Fibroblast of skin of right quadriceps (primary cell): ENCODE measurements at regions not wholly inside any gene's neighbourhood (a gene's known extent, or its start where the extent isn't known, plus 50 kb on each side); places are given as distances from the start of the nearest gene placed in this dataset.

Experiments
- DNase-seq: peaks from one replicate; pipeline ENCODE4 v3.0.0-alpha.2; 2013

DNA sequence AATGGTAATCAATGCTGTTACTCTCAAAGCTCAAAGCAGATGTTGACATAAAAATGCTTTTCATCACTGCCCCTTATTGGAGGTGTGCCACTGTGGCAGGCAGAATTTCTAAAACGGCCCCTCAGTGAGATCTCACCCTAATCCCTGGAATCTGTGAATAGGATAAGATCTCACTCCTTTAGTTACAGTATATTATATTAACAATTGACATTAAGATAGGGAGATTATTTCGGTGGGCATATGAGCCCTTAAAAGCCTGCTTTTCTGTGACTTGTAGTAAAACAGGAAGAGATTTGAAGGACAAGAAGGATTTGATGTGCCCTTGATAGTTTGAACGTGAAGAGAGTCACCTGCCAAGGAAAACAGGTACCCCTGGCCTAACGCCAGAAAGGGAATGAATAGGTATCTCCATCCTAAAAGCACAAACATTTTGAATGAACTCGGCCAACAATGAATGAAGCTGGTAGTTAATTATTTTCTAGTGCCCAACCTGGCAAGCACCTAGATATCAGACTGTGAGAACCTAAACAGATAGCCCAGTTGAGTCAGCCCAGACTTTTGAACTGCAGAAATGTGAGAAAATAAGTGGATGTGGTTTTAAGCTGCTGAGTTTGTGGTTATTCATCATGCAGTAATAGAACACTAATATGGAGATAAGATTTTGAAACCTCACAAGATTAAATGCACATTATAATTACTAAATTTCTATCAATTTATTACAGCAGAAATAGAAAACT lies 881.6 kb downstream of the PCDH18 start:
- DNase-seq = peak; percentile 2

DNA sequence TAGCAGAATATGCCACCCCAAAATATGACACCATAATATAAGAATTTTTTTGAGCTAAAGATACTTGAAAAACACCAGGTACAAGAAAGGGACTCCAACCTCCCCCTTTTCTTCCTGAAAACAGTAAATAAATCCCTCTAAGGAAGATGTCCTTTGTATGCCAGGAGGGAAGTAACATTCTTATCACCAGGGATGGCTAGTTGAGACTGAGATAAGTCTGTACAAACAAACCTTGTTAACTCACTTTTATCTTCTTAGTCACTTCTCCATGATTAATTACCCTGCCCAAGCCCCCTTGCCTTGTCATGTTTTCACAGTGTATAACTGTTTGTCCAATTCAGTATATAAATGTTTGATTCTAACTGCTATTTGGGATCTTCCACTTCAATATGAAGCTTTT lies 888.0 kb downstream of the PCDH18 start:
- DNase-seq = no peak

DNA sequence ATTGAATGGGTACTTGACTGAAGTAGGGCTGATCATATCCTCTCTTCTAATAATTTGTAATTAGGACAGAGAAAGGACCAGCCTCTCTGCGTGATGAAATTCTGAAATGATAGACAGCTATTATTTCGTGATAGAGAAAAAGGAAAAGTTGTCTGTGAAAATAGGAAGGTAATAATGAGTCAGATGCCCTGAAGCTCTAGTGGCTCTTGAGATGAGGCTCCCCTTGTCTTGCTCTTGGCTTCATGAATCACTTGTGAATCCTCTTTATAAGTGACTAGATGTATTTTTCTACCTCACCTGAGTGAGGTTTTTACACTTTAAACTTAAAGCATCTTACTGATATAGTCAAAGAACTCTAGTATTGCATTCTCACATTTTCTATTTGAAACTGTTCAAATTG lies 888.9 kb downstream of the PCDH18 start:
- DNase-seq = no peak

DNA sequence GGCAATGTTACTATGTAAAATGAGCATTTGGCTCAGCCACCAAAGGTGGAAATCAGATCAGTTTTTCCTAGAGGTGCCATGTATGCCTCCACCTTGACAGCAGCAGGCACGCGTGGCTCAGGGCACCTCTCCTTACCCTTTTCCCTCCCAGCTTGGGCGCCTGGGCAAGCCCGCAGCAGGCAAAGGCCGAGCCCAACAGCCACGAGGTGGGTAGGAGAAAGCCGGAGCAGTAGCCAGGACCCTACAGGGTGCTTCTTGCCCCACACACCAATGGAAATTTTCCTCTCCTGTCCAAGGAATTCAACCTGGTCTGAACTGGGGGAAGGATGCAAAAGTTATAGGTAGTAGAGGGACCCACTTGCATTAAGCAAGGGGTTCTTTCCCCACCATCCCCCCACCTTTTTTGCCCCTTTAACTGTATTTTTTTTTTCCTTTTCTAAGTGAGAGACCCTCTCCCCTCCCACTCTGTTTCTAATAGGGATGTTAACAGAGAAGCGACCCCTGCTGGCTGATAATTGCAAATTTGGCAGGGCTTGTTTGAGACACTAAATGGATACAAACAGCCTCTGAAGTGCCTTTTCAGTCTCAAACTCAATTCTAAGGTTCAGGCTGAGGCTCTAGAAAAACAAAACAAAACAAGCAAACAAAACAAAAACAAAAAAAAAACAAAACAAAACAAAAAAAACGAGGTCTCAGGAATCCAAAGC lies 895.1 kb downstream of the PCDH18 start:
- peak; percentile 1 for DNase-seq

DNA sequence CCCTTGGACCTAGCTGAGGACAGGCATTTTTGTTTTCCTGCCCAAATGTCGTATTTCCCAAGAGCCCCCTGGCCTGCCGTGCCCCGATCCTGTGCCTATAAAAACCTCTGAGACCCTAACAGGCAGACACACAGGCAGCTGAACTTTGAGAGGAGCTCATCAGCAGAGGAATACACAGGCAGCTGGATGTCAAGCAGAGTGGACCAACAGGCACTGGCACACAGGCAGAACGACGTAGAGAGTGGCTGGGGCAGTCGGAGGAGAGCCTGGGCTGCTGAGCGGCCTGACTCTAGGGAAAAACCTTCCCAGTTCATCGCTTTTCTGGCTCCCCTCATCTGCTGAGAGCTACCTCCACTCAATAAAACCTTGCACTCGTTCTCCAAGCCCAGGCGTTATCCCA lies 896.1 kb downstream of the PCDH18 start:
- DNase-seq = no peak

DNA sequence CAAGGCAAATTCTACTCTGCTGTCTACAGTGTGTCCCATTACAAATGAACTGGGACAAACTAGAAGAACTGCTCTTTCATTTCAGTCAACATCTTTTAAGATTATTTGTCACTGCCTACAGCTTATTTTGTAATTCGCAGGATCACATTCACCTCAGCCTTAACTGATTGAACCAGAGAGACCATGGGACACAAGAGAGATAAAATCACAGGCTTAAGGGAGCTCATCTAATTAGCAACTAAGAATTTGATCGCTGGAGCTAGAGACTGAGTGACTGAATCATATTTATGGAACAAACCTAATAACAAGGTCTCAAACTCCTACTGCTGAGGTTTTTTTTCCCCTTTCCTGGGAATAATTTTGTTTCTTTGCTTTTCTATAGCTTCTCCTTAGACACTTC lies 898.2 kb downstream of the PCDH18 start:
- DNase-seq = no peak

DNA sequence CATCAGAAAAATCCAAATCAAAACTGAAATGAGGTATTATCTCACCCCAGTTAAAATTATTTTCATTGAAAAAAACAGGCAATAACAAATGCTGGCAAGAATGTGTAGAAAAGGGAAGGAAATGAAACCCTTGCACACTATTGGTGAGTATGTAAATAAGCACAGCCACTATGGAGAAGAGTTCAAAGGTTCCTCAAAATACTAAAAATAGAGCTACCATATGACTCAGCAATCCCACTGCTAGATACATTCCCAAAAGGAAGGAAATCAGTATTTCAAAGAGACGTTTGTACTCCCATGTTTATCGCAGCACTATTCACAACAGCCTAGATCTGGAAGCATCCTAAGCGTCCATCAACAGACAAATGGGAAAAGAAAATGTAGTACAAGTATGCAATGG lies 932.4 kb downstream of the PCDH18 start:
- DNase-seq = no peak

DNA sequence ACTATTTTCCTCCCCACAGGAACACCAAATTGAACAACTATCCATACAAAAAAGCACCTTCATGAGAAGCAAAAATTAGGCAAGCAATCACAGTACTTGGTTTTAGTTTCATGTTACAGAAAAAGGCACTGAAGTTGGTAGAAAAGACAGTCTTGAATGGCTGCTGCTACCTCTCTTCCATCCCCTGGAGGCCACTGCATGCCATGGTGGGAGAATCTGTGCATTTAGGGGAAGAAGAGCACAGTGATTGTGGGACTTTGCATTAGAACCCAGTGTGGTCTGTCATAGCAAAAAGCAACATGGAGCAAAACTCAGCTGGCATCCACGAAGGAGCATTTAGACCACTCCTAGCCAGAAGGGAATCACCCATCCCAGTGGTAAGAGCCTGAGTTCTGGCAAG lies 941.9 kb downstream of the PCDH18 start:
- DNase-seq = no peak

DNA sequence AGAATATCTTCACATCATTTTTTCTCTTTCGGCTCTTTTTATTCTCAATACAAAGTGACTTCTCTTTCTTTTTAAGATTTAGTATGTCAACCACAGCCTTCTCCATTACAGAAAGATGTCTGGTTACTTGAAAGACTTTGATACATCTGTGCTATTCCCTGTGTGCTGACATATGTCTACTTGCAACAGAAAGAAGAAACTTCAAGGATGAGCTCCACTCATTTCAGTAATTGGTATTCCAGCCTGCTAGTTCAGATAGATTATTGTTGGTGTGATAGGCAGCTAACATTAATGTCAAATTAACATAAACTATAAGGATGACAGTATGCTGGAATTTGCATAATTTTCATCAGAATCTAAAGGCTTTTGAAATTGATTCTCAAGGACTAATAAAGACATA lies 948.7 kb downstream of the PCDH18 start:
- no peak for DNase-seq

DNA sequence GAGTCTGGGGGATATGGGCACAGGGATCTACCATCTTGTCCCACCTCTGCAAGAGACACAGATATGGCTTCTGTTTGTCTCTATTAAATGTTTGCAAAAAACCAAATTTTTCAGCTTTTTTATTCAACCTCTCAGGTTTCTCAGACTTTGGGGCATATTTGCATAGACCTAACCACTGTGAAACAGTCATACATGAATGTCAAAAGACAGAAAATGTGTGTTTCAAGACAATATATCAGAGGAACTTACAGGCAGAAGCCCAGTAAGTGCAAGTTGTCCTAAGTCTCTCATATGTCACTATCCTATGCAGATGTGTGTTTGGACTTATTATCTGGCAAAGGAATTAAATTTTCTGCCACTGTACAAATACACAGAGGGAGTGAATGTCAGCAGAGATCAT lies 951.2 kb downstream of the PCDH18 start:
- no peak for DNase-seq

DNA sequence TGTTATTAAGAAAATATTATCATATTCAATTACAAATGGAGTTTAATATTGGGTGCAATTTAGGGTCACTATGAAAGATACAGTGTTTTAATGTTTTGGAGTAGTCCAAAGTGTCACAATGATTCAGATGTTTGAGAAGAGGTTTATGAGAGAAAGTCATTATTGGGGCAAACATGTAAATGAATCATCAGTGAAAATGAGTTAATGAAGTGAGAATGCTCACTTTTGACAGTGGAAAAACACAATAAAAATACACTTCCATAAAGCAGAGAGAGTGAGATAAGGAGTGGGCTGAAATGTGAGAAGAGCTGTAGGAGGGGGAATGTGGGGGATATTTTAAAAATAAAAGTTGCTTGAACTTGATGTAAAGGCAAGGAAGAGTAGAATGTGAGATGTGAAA lies 957.1 kb downstream of the PCDH18 start:
- no peak for DNase-seq

DNA sequence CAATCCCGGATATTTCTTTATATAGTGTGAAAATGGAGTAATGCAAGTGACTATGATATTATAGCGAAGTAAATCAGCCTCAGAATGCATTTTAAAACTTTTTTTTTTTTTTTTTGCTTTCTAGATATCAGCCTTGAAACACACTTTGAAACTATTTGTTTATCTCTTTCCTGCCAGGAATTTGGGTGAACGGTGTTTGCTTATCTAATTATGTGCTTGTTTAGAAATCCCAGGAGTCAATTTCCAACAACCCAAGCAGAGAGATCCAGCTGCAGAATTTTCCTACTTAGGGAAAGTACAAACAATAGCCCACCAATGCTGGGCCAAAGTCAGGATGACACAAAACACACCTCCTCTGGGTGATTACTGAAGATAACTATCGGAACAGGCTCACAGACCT lies 958.8 kb downstream of the PCDH18 start:
- no peak for DNase-seq

DNA sequence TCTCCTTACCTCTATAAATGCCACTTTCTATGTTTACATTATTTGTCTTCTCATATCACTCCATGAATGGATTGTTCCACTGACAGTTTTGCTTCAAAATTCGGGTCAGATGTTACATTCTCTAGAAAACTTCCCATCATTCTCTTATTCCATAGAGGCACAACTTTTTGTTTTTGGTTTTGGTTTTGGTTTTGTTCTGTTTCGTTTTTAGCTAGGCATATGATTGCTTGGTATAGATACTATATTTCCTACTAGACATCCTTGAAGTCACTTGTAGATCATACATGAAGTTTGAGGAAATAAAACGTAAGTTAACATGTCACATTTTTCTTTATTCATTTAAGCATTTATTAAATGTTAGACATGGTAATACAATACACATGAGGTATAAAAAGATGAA lies 961.0 kb downstream of the PCDH18 start:
- no peak for DNase-seq

DNA sequence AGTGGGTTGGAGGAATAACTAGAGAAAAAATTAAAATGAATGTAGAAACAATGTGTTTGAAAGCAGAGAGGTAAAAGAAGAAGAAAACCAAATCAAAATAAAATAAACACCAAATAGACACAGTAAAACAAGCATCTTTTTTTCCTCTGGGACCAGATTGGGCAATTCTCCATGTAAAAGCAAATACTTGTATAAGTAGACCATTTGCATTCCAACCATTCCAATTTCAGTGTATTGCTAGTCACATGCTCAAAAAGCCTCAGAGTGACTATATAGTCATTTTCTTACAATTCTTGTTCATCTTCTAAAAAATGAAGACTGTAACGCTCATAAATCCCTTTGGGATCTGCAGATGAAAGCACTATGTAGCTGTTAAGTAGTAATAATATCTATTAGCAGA lies 969.5 kb downstream of the PCDH18 start:
- DNase-seq = peak; percentile 70

DNA sequence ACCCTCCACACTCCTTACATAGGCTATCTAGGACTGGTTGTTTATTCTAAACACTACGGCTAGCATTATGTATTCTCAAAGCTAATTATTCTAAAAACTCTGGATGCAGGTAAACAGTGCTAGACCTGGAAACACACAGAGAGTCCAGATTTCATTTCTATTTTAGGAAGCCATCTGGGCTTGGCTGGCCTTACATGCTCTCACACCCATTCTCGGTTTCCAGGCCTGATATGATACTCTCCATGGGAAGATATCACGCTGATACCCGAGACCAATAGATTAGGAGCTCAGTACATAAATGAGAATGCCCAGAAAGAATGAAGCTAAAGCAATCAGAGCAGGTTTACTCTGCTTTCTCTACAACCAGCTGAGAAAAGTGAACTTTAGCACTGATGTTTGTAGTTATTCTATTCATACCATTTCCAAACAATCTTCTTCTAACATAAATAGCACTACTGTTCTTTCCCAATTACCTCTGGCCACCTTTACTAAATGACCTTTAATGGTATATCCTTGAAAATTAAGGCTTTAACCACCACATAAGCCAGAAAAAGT lies 973.3 kb downstream of the PCDH18 start:
- no peak for DNase-seq

DNA sequence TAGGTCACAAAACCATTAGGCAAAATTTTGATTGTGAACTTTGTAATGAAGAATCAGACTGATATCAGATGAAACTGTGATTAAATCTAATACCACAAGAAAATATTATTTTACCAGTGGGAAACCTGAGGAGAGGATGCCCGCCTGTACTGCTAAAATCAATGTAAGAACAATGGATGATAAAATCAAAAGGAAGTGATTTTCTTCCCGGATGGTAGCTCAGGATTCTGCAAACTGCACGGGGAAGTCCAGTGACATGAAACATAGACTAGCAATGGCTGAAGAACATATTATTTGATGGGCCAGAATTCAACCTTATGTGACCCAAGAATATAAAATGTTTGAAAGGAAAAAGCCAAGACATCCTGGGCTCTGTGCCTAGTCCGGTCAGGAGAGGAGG lies 974.9 kb downstream of the PCDH18 start:
- no peak for DNase-seq

DNA sequence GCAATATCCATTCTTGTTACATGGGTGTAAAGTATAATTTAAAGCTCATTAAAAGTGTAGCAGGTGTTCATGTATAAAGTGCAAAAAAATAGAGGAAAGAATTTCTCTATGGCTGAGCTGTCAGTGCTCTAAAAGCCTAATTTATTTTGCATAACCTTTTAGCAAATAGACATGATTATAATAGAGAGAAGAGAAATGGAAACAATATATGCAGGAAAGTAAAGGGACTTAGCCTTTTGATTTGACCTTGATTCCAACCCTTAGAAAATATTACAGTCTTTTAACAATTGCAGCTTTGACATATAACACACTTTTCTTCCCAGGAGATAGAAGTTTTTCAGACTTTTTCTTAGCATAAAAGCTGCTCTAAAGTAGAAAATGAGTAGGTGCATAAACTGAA lies 978.3 kb downstream of the PCDH18 start:
- DNase-seq = no peak

DNA sequence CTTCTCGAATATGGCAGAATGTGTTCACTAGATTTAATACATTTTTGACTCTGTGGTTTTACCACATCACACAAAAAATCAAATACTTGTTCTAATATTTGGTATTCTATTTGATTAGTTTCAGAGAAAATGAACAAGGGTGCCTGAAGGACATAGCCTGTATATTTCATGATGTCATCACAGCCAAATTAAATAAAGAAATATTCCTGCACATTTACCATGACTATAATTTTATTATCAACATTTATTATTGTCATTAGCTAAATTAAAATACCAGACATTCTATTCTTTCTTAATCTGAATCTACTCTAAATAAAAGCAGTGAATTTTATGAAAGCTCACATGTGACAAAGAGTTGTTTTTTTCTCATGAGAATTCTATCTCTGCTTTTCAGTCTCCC lies 980.5 kb downstream of the PCDH18 start:
- no peak for DNase-seq

DNA sequence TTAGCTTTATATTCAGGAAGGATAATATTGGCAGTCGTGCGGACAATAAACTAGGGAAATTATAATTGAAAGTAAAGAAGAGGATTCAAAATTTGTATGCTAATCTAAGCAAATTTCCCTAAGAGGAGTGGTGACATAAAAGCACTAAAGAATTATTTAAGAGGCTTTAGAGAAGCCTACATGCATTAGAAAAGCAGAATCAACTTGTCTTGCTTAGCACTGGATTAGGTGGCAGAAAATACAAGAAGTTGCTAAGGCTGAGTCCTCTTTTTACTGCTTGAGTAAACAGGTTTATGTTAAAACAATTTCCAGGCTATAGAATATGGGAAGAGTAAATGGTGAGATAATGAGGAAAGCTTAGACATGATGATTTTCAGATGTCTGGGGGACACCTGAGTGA lies 991.5 kb downstream of the PCDH18 start:
- DNase-seq = no peak

DNA sequence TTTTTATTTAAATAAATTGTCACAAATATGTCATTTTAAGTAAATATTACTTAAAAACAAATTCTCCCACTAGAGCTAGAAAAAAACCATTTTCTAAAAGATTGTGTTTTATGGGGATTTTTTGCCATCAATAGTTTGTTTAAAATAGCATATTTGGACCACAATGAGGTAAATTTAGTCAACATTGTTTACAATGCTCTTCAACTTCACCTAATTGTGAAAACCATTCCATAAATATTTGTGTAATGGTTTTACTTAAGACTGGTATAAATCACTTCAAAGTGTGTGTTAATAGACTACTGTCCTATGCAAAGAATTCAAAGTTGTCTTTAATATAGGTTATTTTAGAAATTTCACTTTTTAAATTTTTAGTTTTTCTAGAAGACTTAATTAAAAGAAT lies 1004.2 kb downstream of the PCDH18 start:
- DNase-seq = no peak

DNA sequence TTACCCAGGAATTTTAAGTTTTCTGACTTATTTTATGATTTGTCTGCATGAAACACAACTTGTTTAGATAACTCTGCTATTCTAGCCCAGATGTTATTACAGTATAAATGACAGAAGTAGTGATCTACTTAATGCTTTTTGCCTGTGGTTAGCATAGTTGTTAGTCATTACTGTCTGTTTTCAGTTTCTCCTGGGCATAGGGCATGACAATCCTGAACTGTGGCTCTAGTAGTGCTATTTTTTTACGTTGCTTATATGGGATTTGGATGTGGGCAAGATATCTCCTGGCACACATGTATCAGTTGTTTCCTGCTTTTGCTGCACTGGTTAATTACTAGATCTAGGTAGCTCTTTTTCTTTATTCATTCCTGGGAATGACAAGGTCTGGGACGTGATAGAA lies 1005.8 kb downstream of the PCDH18 start:
- DNase-seq = no peak

DNA sequence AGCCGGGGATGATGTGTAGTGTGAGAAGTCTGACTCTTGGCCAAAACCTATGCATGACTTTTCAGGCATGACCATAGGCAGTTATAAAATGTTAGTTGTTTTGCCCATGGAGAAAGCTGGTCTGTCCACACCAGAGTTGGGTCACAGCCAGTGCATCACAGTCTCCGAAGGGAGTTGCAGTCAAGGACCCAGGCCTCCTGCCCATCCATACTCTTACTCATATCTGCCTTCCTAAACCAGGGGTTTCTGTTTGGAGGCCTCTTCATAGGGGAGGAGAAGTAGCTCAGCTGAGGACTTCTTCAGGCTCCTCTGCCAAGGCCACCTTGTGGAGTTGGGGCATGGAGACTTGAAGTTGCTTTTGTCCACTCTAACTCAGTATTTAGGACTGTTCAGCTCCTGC lies 1008.3 kb downstream of the PCDH18 start:
- no peak for DNase-seq

DNA sequence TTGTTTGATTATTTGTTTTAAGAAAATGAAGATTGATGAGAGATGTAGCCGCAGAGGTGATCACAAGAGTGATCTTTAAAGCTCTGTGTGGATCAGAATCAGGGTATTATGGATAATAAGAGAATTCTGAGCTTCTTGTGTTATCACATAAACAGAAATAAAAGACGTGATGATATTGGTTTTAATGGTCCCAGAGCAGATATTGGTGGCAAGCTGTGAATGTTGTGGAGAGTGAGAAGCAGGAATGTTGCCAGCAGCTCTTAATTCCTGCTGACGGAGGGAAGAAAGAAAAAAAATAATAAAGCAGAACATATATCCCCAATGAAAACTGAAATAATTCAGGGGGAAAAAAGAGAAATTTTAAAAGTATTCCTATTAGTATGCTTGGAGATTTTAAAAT lies 1015.9 kb downstream of the PCDH18 start:
- DNase-seq = no peak

DNA sequence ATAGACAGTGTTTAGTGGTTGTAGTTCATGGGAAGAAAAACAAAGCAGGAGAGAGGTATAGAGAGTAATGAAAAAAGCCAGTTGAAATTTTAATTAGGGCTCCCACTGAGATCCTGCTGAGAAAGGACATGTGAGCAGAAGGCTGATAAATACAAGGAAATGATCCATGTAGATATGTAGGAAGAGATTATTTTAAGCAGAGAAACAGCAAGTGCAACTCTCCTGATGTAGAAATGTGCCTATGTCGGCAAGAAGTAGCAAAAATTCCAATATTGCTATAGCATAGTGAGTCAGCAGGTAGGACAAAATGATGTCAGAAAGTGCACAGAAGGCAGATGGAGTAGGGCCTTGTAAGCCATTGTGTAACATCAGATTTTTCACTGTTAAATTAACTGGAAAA lies 1027.3 kb downstream of the PCDH18 start:
- no peak for DNase-seq

DNA sequence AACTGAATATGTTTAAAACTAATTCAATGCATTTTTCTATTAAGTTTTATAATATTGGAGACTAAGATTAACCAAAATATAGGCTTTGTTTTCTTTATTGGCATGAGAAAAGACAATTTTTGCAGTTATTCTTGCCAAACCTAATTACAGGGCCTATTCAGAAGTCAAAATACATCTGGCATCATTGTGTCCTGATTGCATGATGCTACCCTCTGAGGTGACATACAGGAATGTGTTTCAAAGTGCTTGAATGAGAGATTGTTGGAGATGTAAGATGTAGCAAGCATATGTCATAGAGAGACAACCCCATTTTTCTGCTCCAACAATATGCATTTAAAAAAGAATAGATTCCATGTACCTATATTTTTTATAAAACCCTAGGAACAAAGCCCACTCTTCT lies 1036.4 kb downstream of the PCDH18 start:
- no peak for DNase-seq
